Osteoblast (primary cell): ENCODE measurements at regions not wholly inside any gene's neighbourhood (a gene's known extent, or its start where the extent isn't known, plus 50 kb on each side); places are given as distances from the start of the nearest gene placed in this dataset.

Experiments used
- DNase-seq: peaks from one replicate; pipeline ENCODE4 v3.0.0; 2011; ENCODE audit warnings: low spot score, mixed read lengths; ENCODE audit not compliant: insufficient read length; ENCODE audit errors: missing footprints
- H2AFZ ChIP-seq: 2 replicates; pipeline ENCODE4 v1.6.0; 2011; ENCODE audit warnings: mild to moderate bottlenecking, low read length
- H3K27ac ChIP-seq: 2 replicates; pipeline ENCODE4 v1.5.1; 2011; ENCODE audit warnings: mild to moderate bottlenecking, low read depth, low read length, moderate library complexity
- H3K27me3 ChIP-seq: 2 replicates; pipeline ENCODE4 v1.6.0; 2012; ENCODE audit warnings: mild to moderate bottlenecking, control low read depth, inconsistent platforms, low read length, moderate library complexity; ENCODE audit not compliant: insufficient read depth
- H3K36me3 ChIP-seq: 2 replicates; pipeline ENCODE4 v1.5.1; 2011; ENCODE audit warnings: mild to moderate bottlenecking, low read length, control low read depth, moderate library complexity; ENCODE audit not compliant: insufficient read depth
- H3K4me1 ChIP-seq: 2 replicates; pipeline ENCODE4 v1.5.1; 2011; ENCODE audit warnings: mild to moderate bottlenecking, low read length, control low read depth, moderate library complexity; ENCODE audit not compliant: insufficient read depth
- H3K4me2 ChIP-seq: 2 replicates; pipeline ENCODE4 v1.6.0; 2011; ENCODE audit warnings: mild to moderate bottlenecking, low read length; ENCODE audit not compliant: insufficient read depth
- H3K4me3 ChIP-seq: fragments of 200-600 bp; sonication (generic); 3 replicates; pipeline ENCODE4 v1.5.1; 2012; ENCODE audit warnings: mild to moderate bottlenecking, low read length, inconsistent platforms; ENCODE audit not compliant: insufficient read depth
- H3K79me2 ChIP-seq: 2 replicates; pipeline ENCODE4 v1.6.0; 2012; ENCODE audit warnings: mild to moderate bottlenecking, low read length, control low read depth, inconsistent platforms; ENCODE audit not compliant: insufficient read depth
- H3K9me3 ChIP-seq: 2 replicates; pipeline ENCODE4 v1.5.1; 2011; ENCODE audit warnings: low read depth, low read length, control low read depth
- H4K20me1 ChIP-seq: 2 replicates; pipeline ENCODE4 v1.6.0; 2012; ENCODE audit warnings: mild to moderate bottlenecking, low read length, control low read depth; ENCODE audit not compliant: insufficient read depth
- TF ChIP-seq, protein P1 (sequence below): IDR thresholded peaks from 2 replicates; pipeline ENCODE4 v1.5.1; 2011; ENCODE audit warnings: mild to moderate bottlenecking, low read depth, low read length, moderate library complexity; ENCODE audit errors: extremely low read depth

DNA sequence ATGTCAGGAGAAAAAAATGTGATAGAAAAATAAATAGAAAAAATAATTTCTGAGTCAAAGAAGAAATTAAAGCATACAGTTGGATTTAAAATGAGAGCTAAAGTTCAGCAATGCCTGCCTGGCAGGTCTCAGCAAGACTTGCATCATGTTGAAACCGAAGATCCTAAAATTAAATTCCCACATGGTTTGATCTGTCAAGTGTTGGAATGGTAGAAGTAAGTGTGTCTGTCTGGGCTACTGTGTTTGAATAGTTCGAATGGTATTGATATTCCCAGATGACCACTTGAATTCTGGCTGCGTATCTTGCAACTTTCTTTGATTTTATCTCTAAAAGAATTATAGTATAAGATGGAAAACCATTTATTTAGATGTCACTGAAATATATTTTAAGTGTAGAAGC, 1349.6 kb downstream of the EPHA7 start:
- Histone ChIP-seq H3K27me3 (no peaks in the 10 kb centered on the region), H3K27ac (no peak overlapping the region), H3K9me3 (no peaks in the 10 kb centered on the region), H3K4me3 (no peak overlapping the region), H3K36me3 (no peaks in the 10 kb centered on the region), H3K4me2 (no peak overlapping the region), H3K79me2 (no peaks in the 10 kb centered on the region), H4K20me1 (no peaks in the 10 kb centered on the region), H2AFZ (no peak overlapping the region), H3K4me1 (no peaks in the 10 kb centered on the region)
- TF ChIP-seq, protein P1, sequence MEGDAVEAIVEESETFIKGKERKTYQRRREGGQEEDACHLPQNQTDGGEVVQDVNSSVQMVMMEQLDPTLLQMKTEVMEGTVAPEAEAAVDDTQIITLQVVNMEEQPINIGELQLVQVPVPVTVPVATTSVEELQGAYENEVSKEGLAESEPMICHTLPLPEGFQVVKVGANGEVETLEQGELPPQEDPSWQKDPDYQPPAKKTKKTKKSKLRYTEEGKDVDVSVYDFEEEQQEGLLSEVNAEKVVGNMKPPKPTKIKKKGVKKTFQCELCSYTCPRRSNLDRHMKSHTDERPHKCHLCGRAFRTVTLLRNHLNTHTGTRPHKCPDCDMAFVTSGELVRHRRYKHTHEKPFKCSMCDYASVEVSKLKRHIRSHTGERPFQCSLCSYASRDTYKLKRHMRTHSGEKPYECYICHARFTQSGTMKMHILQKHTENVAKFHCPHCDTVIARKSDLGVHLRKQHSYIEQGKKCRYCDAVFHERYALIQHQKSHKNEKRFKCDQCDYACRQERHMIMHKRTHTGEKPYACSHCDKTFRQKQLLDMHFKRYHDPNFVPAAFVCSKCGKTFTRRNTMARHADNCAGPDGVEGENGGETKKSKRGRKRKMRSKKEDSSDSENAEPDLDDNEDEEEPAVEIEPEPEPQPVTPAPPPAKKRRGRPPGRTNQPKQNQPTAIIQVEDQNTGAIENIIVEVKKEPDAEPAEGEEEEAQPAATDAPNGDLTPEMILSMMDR: no peak
- DNase-seq: no peak

DNA sequence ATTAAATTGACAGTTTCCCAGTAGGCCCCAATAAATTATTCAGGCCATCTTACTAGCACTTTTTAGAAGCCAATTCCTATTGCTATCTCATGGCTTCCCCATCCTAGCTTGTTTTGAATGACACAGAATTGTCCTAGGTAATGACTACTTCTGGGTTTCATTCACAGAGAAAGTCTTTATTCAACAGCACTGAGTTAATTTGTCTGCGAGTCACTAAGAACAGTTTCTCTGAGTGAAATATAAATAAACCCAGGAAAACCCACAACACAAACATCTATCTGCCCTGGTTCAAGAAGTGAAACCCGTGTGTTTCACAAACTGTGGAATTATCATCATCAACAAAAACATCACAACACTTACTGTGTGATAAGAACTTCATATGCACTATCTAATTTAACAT, 1366.8 kb downstream of the EPHA7 start:
- Histone ChIP-seq H3K27me3 (no peaks in the 10 kb centered on the region), H2AFZ (no peak overlapping the region), H3K4me1 (no peaks in the 10 kb centered on the region), H3K79me2 (no peaks in the 10 kb centered on the region), H3K4me2 (no peak overlapping the region), H3K36me3 (no peaks in the 10 kb centered on the region), H3K4me3 (no peak overlapping the region), H3K9me3 (peaks cover 9% of the 10 kb centered on the region), H4K20me1 (no peaks in the 10 kb centered on the region), H3K27ac (no peak overlapping the region)
- TF ChIP-seq, protein P1: no peak
- no peak for DNase-seq

GRCh38 chr6:92050216-92050615, 1369.1 kb downstream of the EPHA7 start:
- Histone ChIP-seq H3K36me3 (no peaks in the 10 kb centered on the region), H4K20me1 (no peaks in the 10 kb centered on the region), H3K9me3 (peaks cover 4% of the 10 kb centered on the region), H3K4me3 (no peak overlapping the region), H3K79me2 (no peaks in the 10 kb centered on the region), H3K27ac (no peak overlapping the region), H3K4me1 (no peaks in the 10 kb centered on the region), H3K4me2 (no peak overlapping the region), H3K27me3 (no peaks in the 10 kb centered on the region), H2AFZ (no peak overlapping the region)
- DNase-seq: no peak
- TF ChIP-seq, protein P1: no peak

DNA sequence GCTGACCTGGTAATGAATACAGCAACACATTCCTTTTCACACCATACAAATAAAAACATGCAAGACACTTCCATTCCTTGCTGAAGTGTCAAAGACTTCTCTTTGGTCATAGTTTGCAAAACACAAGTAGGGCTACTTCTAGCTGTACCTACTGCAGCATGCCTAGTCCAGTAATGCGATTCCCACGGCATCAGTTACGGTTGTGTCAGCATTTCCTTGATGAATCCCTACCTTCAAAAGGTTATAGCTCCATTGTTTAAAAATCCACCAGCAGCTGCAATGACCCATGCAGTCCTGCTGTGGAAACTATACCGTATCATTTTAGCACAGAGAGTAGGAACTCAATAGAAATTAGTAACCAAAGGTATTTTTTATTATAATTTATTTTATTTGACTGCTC, 1371.5 kb downstream of the EPHA7 start:
- no peaks in the 10 kb centered on the region for H3K36me3 ChIP-seq

More for the DNA sequence above, 1371.5 kb downstream of the EPHA7 start:
- Histone ChIP-seq H3K9me3 (peaks cover 4% of the 10 kb centered on the region), H4K20me1 (no peaks in the 10 kb centered on the region), H3K79me2 (no peaks in the 10 kb centered on the region), H3K4me2 (no peak overlapping the region), H3K27me3 (no peaks in the 10 kb centered on the region), H3K4me3 (no peak overlapping the region), H3K4me1 (no peaks in the 10 kb centered on the region), H2AFZ (no peak overlapping the region), H3K27ac (no peak overlapping the region)
- DNase-seq: no peak
- TF ChIP-seq, protein P1: no peak
